ENCODE measurements at regions not wholly inside any gene's neighbourhood (a gene's known extent, or its start where the extent isn't known, plus 50 kb on each side); places are given as distances from the start of the nearest gene placed in this dataset.

DNA sequence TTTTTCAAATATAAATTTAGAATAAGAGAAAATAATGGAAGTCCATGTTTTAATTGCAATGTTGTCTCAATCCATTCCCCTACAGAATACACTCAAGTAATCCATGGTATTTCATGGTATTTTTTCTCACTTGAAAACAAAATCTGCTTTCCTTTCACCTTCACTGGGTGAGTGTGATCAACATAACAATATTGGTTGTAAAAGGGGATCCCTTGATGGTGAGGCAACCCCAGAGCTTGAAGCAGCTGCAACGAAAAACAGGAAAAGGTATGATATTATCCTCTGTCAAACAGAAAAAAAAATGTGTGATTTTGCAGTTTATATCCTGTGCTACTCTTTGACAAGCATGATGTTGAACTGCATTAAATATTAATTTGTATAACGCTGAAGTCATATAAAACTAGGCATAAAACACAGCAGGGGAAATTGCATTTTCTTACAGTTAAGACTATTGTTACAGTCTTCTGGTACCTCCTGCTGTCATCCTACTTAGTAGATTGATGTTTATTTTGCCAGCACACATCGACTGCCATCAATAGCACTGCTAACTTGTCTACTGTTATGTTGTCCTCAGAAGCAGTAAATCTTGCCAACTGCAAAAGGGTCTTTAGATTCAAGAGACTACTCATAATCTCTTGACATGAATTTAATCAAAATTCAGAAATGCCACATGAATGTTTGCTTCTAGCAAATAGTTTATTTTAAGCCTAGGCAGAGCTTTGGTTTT, 373.1 kb upstream of the MIR17HG start:
- Histone ChIP-seq H3K36me3 (peaks cover 6% of the 10 kb centered on the region), H3K9me3 (no peaks in the 10 kb centered on the region), H3K4me1 (no peaks in the 10 kb centered on the region), H3K27me3 (no peaks in the 10 kb centered on the region), H3K4me3 (no peak overlapping the region), H3K27ac (no peak overlapping the region)
- TF ChIP-seq POLR2AphosphoS5 (IDR thresholded peaks at IDR 0.05) (no peak), POLR2A (IDR thresholded peaks at IDR 0.05) (no peak)
- TF ChIP-seq, protein P1, sequence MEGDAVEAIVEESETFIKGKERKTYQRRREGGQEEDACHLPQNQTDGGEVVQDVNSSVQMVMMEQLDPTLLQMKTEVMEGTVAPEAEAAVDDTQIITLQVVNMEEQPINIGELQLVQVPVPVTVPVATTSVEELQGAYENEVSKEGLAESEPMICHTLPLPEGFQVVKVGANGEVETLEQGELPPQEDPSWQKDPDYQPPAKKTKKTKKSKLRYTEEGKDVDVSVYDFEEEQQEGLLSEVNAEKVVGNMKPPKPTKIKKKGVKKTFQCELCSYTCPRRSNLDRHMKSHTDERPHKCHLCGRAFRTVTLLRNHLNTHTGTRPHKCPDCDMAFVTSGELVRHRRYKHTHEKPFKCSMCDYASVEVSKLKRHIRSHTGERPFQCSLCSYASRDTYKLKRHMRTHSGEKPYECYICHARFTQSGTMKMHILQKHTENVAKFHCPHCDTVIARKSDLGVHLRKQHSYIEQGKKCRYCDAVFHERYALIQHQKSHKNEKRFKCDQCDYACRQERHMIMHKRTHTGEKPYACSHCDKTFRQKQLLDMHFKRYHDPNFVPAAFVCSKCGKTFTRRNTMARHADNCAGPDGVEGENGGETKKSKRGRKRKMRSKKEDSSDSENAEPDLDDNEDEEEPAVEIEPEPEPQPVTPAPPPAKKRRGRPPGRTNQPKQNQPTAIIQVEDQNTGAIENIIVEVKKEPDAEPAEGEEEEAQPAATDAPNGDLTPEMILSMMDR (IDR thresholded peaks at IDR 0.05), result no peak
- intact Hi-C loops (cut with DNase I; ENCODE audit: low total_unique reads), result no loop called here
- DNase-seq (ENCODE audit: low spot score in 2 of 2), result no peak

DNA sequence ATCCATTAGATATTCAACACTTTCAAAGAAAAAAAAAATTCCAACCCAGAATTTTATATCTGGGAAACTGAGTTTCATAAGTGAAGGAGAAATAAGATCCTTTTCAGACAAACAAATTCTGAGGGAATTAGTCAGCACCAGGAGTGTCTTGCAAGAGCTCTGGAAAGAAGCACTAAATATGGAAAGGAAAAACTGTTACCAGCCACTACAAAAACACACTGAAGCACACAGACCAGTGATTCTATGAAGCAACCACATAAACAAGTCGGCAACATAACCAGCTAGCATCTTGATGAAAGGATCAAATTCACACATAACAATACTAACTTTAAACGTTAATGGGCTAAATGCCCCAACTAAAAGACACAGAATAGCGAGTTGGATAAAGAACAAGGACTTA, 368.4 kb upstream of the MIR17HG start:
- DNase-seq (ENCODE audit: low spot score in 2 of 2), result no peak
- Histone ChIP-seq H3K9me3 (no peaks in the 10 kb centered on the region), H3K27ac (no peak overlapping the region), H3K27me3 (no peaks in the 10 kb centered on the region), H3K36me3 (no peaks in the 10 kb centered on the region), H3K4me1 (no peaks in the 10 kb centered on the region), H3K4me3 (no peak overlapping the region)
- TF ChIP-seq POLR2AphosphoS5 (IDR thresholded peaks at IDR 0.05) (no peak), POLR2A (IDR thresholded peaks at IDR 0.05) (no peak)
- TF ChIP-seq, protein P1 (IDR thresholded peaks at IDR 0.05), result no peak
- intact Hi-C loops (cut with DNase I; ENCODE audit: low total_unique reads), result no loop called here

DNA sequence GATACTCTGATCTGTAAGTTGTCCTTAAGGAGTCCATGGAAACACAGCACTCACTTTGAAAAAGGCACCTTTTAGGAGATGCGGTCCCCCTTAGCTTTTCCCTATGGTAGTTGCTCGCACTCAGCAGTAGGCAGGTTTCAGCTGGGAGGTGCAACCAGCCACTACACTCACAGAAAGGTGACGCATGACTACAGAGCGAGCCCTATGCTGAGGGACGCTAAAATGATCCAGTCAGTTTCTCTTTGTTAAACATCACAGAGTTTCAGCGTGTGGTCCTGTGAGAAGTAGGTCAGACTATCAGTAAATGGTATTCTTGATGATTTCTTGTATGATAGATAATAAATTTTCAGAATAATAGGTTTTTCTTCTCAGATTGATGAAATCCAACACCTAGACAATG, 362.7 kb upstream of the MIR17HG start:
- H3K27me3 ChIP-seq, result no peaks in the 10 kb centered on the region
- H3K27ac ChIP-seq, result no peak overlapping the region
- no peaks in the 10 kb centered on the region for H3K9me3 ChIP-seq
- no peak for TF ChIP-seq POLR2A (IDR thresholded peaks at IDR 0.05)
- no peak for TF ChIP-seq POLR2AphosphoS5 (IDR thresholded peaks at IDR 0.05)
- TF ChIP-seq, protein P1 (IDR thresholded peaks at IDR 0.05), result no peak
- no peak overlapping the region for H3K4me3 ChIP-seq
- DNase-seq (ENCODE audit: low spot score in 2 of 2), result no peak
- intact Hi-C loops (cut with DNase I; ENCODE audit: low total_unique reads), result loop anchor here (10.0 kb wide), 1 partner anchor 980 kb away; no protein-coding TSS in a partner anchor
- H3K36me3 ChIP-seq, result no peaks in the 10 kb centered on the region
- H3K4me1 ChIP-seq, result no peaks in the 10 kb centered on the region

DNA sequence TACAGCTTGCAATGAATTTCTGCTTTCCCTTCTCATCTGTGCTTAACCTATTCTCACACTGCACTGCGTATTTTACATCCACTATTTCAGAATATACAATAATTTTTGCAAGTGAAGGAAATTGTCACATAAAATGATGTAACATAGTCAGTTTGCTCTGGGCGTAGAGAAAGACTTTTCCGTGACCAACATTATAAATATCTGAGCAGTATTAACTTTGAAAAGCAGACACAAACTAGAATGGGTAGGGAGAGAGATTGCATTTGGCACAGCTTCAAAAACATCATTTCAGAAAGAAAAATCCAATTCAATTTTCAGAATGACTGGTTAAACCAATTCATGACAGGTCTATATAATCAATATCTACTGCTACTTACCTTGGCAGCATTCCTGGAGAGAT, 352.5 kb upstream of the MIR17HG start:
- no peak for DNase-seq (ENCODE audit: low spot score in 2 of 2)
- H3K9me3 ChIP-seq, result no peaks in the 10 kb centered on the region
- intact Hi-C loops (cut with DNase I; ENCODE audit: low total_unique reads), result no loop called here
- TF ChIP-seq POLR2AphosphoS5 (IDR thresholded peaks at IDR 0.05) (no peak), POLR2A (IDR thresholded peaks at IDR 0.05) (no peak)
- TF ChIP-seq, protein P1 (IDR thresholded peaks at IDR 0.05), result no peak
- H3K27me3 ChIP-seq, result no peaks in the 10 kb centered on the region
- H3K27ac ChIP-seq, result no peak overlapping the region
- H3K36me3 ChIP-seq, result peaks cover 3% of the 10 kb centered on the region
- no peaks in the 10 kb centered on the region for H3K4me1 ChIP-seq
- no peak overlapping the region for H3K4me3 ChIP-seq

DNA sequence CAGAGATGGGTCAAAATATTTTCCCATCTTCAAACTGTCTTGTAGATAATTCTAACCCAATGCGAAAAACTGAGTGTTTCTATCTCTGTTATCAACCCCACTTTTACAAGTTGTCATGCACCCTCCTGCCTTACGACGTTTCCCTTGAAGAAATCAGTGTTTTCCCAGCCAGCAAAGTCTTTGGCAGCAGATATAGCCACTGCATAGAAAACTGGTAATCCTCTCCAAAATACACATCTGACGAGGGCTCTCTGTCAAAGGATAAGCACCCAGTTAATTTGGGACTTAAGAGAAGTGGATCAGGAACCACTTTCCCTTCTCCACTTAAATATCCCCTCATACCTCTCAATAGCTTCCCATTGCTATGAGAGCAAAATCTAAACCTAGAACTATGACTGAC, 351.9 kb upstream of the MIR17HG start:
- Histone ChIP-seq H3K4me1 (no peaks in the 10 kb centered on the region), H3K27me3 (no peaks in the 10 kb centered on the region), H3K4me3 (no peak overlapping the region), H3K27ac (no peak overlapping the region), H3K36me3 (peaks cover 3% of the 10 kb centered on the region), H3K9me3 (no peaks in the 10 kb centered on the region)
- no peak for DNase-seq (ENCODE audit: low spot score in 2 of 2)
- no peak for TF ChIP-seq POLR2A (IDR thresholded peaks at IDR 0.05)
- TF ChIP-seq, protein P1 (IDR thresholded peaks at IDR 0.05), result no peak
- no peak for TF ChIP-seq POLR2AphosphoS5 (IDR thresholded peaks at IDR 0.05)
- intact Hi-C loops (cut with DNase I; ENCODE audit: low total_unique reads), result no loop called here
